ENCODE measurements at regions not wholly inside any gene's neighbourhood (a gene's known extent, or its start where the extent isn't known, plus 50 kb on each side); places are given as distances from the start of the nearest gene placed in this dataset.

GRCh38 chr6:22043284-22043962, 253.4 kb downstream of the PRL start:
- TF ChIP-seq CTCF (IDR thresholded peaks at IDR 0.05; ENCODE audit: low read length) (no peak), EZH2phosphoT487 (IDR thresholded peaks at IDR 0.05; ENCODE audit: low read length) (no peak), EZH2 (optimal IDR thresholded peaks at IDR 0.05; ENCODE audit: low read depth, low read length) (no peak)

All from MM.1S (cell line).